ENCODE measurements at regions not wholly inside any gene's neighbourhood (a gene's known extent, or its start where the extent isn't known, plus 50 kb on each side); places are given as distances from the start of the nearest gene placed in this dataset.

DNA sequence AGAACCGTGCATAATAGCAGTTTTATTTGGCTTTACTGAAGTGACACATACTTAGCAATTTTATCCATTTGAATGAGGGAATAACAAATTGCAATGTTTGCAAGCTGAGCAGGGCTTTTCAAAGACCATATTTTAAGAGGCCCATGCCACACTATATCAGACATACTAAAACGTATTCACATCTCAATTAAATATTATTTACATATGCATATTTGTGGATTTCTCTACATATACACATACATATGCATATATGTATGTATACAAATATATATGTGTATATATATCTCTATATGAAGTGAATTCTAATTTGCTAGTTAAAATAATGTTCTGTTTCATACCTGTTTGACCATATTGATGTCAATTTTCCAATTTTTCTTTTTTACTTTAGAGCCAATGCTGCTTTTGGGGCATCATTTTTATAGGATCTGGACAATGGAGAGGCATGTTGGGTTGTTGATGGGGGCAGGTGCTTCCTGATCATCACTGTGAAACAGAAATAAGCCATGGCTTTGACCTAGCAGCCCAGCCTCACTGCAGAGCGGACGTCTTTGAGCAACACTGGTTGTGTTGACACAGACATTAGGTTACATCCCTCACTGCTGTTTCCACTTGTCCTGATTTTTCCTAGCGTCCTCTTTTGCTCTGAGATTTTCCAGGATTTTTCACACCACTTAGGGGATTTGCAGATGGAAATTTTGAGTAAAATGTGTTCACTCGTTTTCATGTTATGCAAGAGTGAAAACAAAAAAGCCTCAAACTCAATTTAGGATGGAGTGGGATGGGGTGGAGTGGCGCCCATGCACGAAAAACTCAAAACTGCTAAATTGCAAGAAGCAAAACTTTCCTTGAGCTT lies 56.9 kb downstream of the RDH14 start:
- no peak for DNase-seq (ENCODE audit: low read depth in 2 of 2)

- no peak for DNase-seq (ENCODE audit: low read depth in 2 of 2)
Measured at GRCh38 chr2:18502142-18502541, 58.3 kb downstream of the RDH14 start.

- no peak for DNase-seq (ENCODE audit: low read depth in 2 of 2)
Measured at GRCh38 chr2:18501729-18502128, 58.7 kb downstream of the RDH14 start.

DNA sequence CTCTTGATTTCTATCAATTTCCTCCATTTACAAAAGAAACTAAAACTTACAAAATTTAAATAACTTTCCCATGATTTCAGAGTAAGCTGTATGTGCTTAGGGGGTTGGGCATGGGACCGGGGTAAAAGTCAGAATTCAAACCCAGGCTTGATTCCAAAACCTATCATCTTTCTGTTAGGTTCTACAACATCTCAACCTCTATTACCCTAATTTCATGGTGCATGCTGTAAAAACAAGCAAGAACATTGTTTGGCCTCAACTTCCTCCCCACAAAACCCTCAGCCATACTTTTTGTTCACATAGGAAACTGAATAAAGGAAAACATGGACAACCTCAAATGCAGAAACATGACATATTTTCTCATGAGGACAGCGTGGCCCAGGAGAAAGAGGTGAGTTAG lies 59.3 kb downstream of the RDH14 start:
- DNase-seq (ENCODE audit: low read depth in 2 of 2) = no peak

DNA sequence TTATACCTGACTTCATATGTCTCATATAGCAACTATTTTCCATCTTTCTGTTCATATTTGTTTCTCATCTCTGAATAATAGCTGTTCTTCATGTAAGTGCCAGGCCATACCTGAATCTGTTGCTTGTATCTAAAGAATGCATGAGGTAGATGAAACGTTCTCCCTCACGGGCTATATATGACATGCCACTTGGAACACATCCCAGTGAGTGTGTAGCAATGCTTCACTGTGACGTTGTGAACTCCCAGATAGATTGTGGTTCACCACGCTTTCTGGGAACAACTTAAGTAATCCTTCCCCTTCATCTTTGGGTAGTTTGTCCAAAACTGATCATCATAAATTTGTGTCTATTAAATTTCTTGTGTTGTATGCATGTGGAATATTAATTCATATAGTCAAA lies 60.1 kb downstream of the RDH14 start:
- DNase-seq (ENCODE audit: low read depth in 2 of 2) = no peak

GRCh38 chr2:18498531-18498930 lies 61.9 kb downstream of the RDH14 start:
- no peak for DNase-seq (ENCODE audit: low read depth in 2 of 2)

DNA sequence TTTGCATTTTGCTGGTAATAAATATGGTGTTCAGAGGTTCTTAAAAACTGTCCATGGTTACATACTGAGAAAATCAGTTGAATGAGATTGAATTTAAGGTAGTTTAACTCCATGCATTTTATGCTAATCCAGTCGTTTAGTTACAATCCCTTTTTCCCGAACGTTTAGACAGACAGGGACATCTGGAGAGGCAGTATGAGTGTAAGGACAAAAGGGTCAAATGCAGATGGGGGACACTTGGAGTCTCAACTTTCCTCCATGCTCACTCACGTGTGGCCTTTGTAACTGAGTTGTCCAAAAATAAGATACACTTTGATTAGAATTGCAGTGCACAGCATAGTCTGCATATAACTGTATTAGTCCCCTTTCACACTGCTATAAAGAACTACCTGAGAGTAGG lies 63.9 kb downstream of the RDH14 start:
- no peak for DNase-seq (ENCODE audit: low read depth in 2 of 2)

- no peak for DNase-seq (ENCODE audit: low read depth in 2 of 2)
Measured at GRCh38 chr2:18495058-18495457, 65.4 kb downstream of the RDH14 start.

- no peak for DNase-seq (ENCODE audit: low read depth in 2 of 2)
Measured at GRCh38 chr2:18492721-18493120, 67.7 kb downstream of the RDH14 start.

GRCh38 chr2:18491577-18491976 lies 68.9 kb downstream of the RDH14 start:
- DNase-seq (ENCODE audit: low read depth in 2 of 2) = no peak

- no peak for DNase-seq (ENCODE audit: low read depth in 2 of 2)
Measured at GRCh38 chr2:18490901-18491300, 69.6 kb downstream of the RDH14 start.

DNA sequence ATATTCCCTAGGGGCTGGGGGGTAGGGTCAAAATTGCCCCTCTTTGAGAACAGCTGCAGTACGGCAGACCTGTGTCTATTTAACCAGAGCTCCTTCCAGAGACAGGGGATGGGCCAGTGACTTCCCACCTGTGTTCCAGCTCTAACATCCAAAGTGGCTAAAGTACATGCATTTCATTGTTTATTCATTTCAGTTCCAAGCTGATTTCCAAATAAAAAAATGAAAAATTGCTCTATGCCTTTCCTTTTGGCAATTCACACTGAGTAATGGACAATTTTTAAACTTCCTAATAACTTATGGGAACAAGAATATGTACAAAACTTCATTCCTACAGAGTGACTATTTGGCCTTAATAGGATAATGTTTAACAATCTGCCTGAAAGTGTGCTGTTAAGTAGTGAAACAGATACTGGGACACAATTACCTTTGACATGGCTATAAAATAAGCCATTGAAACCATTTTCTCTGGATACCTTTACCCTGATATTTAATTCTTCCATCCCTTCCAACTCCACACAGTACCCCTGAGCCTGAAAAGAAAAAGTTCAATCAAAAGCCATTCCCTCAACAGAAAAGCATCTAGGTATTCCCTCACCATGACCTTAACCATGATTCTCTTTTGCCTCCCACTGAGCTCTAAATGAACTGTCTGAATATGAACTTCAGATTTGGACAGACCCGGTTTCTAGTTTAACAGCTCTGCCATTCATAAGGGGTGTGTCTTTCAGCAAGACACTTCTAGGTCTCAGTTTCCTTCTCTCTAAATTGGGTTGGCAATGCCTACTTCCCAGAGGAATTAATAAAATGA lies 73.1 kb downstream of the RDH14 start:
- DNase-seq (ENCODE audit: low read depth in 2 of 2) = no peak

GRCh38 chr2:18484625-18485024 lies 75.8 kb downstream of the RDH14 start:
- no peak for DNase-seq (ENCODE audit: low read depth in 2 of 2)

GRCh38 chr2:18483896-18484295 lies 76.6 kb downstream of the RDH14 start:
- DNase-seq (ENCODE audit: low read depth in 2 of 2) = no peak

- DNase-seq (ENCODE audit: low read depth in 2 of 2) = no peak
Measured at GRCh38 chr2:18482666-18483065, 77.8 kb downstream of the RDH14 start.

DNA sequence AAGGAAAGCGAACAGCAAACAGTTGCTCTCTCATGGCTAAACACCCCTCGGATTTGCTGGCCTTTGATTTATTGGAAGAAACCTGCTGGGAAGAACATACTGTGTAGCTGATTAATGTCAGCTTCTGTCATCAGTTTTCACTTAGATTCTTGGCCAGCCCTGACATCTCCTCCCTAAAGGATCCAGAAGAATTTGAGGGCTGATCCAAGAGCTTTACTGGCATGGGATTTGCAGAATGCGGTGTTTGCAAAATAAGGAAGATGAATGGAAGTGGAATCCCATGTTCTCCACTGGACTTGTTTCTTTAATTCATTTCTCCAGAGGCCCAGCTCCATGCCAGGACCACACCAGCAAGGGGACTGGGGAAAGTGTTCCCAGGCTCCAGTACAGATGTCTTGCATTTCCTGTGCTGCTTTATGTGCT lies 80.5 kb downstream of the RDH14 start:
- no peak for DNase-seq (ENCODE audit: low read depth in 2 of 2)

- DNase-seq (ENCODE audit: low read depth in 2 of 2) = no peak
Measured at GRCh38 chr2:18477293-18477692, 83.2 kb downstream of the RDH14 start.

DNA sequence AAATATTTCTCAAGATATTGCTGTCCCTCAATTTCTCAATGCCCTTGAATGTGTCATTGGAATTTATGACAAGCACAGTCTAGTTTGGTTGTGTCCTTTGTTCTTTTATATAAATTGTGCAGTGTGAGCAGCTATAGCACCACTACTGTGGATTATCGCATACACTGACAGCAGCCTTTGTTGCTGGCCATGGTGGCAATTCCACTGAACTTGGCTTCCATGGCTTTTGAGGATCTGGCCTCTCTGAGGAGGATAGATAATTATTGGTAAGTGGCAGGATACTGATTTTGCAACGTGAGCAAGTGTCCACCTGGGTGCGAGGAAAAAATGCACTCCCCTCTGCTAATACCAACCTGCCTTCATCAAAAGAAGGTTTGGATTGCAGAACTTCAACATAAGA lies 84.0 kb downstream of the RDH14 start:
- no peak for DNase-seq (ENCODE audit: low read depth in 2 of 2)

DNA sequence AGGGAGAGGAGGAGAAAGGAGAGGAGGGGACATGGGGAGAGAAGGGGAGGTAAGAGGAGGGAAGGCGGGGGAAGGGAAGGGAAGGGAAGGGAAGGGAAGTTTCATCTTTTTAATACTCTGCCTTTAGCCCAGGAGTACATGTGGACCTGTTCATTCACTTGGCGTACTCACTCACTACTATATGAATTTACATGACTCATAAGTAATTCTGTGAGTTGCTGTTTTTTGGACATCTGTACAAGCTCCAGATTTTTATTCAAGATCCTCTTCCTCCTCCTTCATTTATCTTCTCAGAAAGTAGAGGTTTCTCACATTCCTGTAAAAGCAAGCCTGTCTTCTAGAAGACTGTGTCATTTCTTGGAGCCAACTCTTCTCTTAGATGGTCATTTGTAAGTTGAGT lies 84.6 kb downstream of the RDH14 start:
- no peak for DNase-seq (ENCODE audit: low read depth in 2 of 2)

DNA sequence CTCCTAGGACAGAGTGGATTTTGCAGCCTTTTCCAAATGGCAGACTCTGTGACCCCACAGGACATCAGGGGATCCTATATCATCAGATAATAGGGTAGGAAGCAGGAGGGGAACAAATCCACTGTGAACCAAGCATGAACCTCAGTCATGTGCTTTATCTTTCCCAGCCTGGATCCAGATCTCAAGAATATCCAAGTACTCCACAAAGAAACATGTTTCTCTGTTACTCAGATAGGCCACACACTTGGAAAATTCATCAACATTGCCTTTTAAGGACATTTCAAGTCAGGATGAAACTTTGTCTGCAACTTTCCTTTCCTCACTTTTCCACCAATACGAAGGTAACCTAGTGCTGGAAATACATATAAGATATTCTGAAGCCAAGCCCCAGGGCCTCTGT lies 85.8 kb downstream of the RDH14 start:
- DNase-seq (ENCODE audit: low read depth in 2 of 2) = no peak

GRCh38 chr2:18473241-18474181 lies 86.9 kb downstream of the RDH14 start:
- no peak for DNase-seq (ENCODE audit: low read depth in 2 of 2)

- no peak for DNase-seq (ENCODE audit: low read depth in 2 of 2)
Measured at GRCh38 chr2:18467749-18468360, 92.6 kb downstream of the RDH14 start.
